HEK293T (cell line): ENCODE measurements at regions not wholly inside any gene's neighbourhood (a gene's known extent, or its start where the extent isn't known, plus 50 kb on each side); places are given as distances from the start of the nearest gene placed in this dataset.

Source experiments
- CTCF ChIA-PET: fragments of 350-600 bp; formaldehyde crosslinking; extraction: SDS; loops from one replicate; lab custom pipeline; 2021; ENCODE audit warnings: antibody characterized with exemption, inconsistent platforms; lab: Yijun Ruan, JAX
- POLR2A ChIA-PET: fragments of 350-600 bp; formaldehyde crosslinking; extraction: SDS; loops from one replicate; lab custom pipeline; 2020; ENCODE audit warnings: antibody characterized with exemption, inconsistent platforms; lab: Yijun Ruan, JAX
- DNase-seq: peaks from one replicate; pipeline ENCODE4 v3.0.0; 2012; ENCODE audit warnings: mixed read lengths; ENCODE audit errors: extremely low spot score
- ARNT ChIP-seq: fragments of 450-650 bp; IDR thresholded peaks from 2 replicates; pipeline ENCODE4 v1.6.1; 2017; ENCODE audit warnings: mild to moderate bottlenecking
- BHLHE40 ChIP-seq: fragments of 450-650 bp; IDR thresholded peaks from 2 replicates; pipeline ENCODE4 v1.6.1; 2016; ENCODE audit warnings: mild to moderate bottlenecking, moderate library complexity, borderline replicate concordance
- CTBP1 ChIP-seq: fragments of 450-650 bp; IDR thresholded peaks from 2 replicates; pipeline ENCODE4 v1.6.1; 2016; ENCODE audit warnings: borderline replicate concordance
- ELF4 ChIP-seq: fragments of 450-650 bp; IDR thresholded peaks from 2 replicates; pipeline ENCODE4 v1.6.1; 2017; ENCODE audit warnings: antibody characterized with exemption
- FOXA1 ChIP-seq: fragments of 450-650 bp; IDR thresholded peaks from 2 replicates; pipeline ENCODE4 v1.6.1; 2016; ENCODE audit warnings: mild to moderate bottlenecking
- FOXK2 ChIP-seq: fragments of 450-650 bp; IDR thresholded peaks from 2 replicates; pipeline ENCODE4 v1.6.1; 2016; ENCODE audit warnings: mild to moderate bottlenecking
- FOXM1 ChIP-seq: fragments of 450-650 bp; IDR thresholded peaks from 2 replicates; pipeline ENCODE4 v1.6.1; 2017; ENCODE audit warnings: mild to moderate bottlenecking, borderline replicate concordance
- HDGF ChIP-seq: fragments of 450-650 bp; IDR thresholded peaks from 2 replicates; pipeline ENCODE4 v1.6.1; 2017; ENCODE audit warnings: antibody characterized with exemption, borderline replicate concordance
- L3MBTL2 ChIP-seq: fragments of 450-650 bp; conservative IDR thresholded peaks from 2 replicates; pipeline ENCODE4 v1.6.1; 2016; ENCODE audit warnings: mild to moderate bottlenecking
- LEF1 ChIP-seq: fragments of 450-650 bp; IDR thresholded peaks from 2 replicates; pipeline ENCODE4 v1.6.1; 2017; ENCODE audit warnings: mild to moderate bottlenecking, borderline replicate concordance
- NFRKB ChIP-seq: fragments of 450-650 bp; IDR thresholded peaks from 2 replicates; pipeline ENCODE4 v1.6.1; 2016; ENCODE audit warnings: mild to moderate bottlenecking, moderate library complexity
- SP1 ChIP-seq: fragments of 450-650 bp; IDR thresholded peaks from 2 replicates; pipeline ENCODE4 v1.6.1; 2017
- SUZ12 ChIP-seq: fragments of 450-650 bp; IDR thresholded peaks from 2 replicates; pipeline ENCODE4 v1.6.1; 2016; ENCODE audit warnings: mild to moderate bottlenecking
- TARDBP ChIP-seq: fragments of 450-650 bp; IDR thresholded peaks from 2 replicates; pipeline ENCODE4 v1.6.1; 2016
- ZNF384 ChIP-seq: fragments of 450-650 bp; IDR thresholded peaks from 2 replicates; pipeline ENCODE4 v1.6.1; 2016
- TF ChIP-seq, protein P1 (sequence below): fragments of 450-650 bp; IDR thresholded peaks from 2 replicates; pipeline ENCODE4 v1.6.1; 2016

DNA sequence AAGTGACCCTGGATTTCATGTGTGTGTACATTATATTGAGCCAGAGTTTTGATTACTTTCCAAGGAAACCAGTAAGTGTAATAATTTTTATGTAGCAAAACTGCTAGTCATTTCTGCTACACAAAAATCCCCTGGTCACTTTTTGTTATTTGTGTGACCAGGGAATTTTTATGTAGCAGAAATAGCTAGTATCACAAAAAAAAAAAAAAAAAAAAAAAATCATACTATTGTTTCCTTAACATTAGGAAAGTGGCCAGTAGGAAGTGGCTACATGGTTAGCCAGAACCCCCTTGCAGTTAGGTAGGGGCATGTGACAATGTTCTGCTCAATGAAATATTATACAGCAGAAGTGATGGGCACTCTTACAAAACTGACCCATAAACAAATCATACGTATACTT lies 434.0 kb upstream of the BTBD3 start:
- ChIA-PET POLR2A (no interaction called here), CTCF (no interaction called here)
- no peak for TF ChIP-seq SP1
- TF ChIP-seq NFRKB: no peak
- TF ChIP-seq ELF4: no peak
- no peak for TF ChIP-seq SUZ12
- no peak for TF ChIP-seq HDGF
- TF ChIP-seq TARDBP: no peak
- TF ChIP-seq, protein P1, sequence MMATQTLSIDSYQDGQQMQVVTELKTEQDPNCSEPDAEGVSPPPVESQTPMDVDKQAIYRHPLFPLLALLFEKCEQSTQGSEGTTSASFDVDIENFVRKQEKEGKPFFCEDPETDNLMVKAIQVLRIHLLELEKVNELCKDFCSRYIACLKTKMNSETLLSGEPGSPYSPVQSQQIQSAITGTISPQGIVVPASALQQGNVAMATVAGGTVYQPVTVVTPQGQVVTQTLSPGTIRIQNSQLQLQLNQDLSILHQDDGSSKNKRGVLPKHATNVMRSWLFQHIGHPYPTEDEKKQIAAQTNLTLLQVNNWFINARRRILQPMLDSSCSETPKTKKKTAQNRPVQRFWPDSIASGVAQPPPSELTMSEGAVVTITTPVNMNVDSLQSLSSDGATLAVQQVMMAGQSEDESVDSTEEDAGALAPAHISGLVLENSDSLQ: no peak
- TF ChIP-seq FOXK2: no peak
- no peak for TF ChIP-seq FOXA1
- no peak for TF ChIP-seq ARNT
- no peak for TF ChIP-seq BHLHE40
- TF ChIP-seq FOXM1: no peak
- no peak for TF ChIP-seq L3MBTL2
- no peak for TF ChIP-seq ZNF384
- no peak for TF ChIP-seq LEF1
- no peak for TF ChIP-seq CTBP1
- DNase-seq: no peak

DNA sequence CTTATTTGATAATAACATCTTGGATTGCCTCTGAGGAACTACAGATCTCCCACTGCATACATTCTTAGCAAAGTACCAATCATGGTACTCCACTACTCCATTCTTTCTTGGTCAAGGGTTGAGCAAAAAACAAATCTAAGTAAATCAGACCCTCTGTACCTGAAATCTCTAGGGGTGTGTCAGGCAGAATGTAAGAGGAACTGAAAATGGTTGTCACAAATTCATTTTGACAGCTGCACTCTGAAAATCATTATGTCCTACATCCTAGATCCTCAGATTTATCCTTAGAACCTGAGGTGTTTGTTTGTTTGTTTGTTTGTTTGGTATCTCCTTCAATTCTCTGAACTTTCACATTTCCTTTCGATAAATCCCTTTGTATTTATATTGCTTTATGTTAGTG lies 433.2 kb upstream of the BTBD3 start:
- CTCF ChIA-PET: no interaction called here
- POLR2A ChIA-PET: no interaction called here

DNA sequence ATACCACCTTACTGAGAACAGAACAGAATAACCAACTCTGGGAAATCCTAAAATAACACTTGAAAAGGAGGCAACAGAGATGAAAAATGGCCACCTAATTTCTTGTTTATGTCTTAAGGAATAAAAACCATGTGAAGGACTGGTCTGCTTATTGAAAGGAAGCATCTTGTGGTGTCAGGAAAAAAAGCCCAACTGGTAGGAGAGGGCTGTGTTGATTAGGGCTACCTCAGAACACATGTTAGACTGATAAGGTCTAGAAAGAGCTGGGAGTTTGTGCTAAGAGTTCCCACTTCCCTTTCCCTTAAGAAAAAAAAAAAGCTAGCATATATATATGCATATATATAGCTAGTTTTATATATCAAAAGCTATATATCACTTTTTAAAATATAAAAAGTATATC lies 425.3 kb upstream of the BTBD3 start:
- no peak for TF ChIP-seq BHLHE40

More for the DNA sequence above, 433.2 kb upstream of the BTBD3 start:
- no peak for DNase-seq
- TF ChIP-seq TARDBP (no peak), HDGF (no peak), ZNF384 (no peak)

DNA sequence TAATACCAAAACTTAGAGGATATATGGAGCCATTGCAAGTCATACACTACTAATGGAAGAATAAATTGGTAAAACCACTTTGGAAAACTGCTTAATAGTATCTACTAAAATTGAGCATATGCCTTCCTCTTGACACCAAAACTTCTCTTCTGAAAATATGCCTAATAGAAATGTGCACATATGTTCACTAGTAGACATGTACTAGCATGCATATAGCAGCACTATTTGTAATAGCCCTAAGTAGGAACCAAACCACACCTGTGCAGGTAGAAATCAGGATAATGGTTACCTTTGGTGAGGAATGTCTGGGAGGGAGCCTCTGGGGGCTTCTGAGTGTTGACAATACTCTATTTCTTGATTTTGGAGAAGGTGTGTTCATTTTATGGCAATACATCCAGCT lies 424.8 kb upstream of the BTBD3 start:
- CTCF ChIA-PET: no interaction called here
- TF ChIP-seq SUZ12 (no peak), NFRKB (no peak), LEF1 (no peak), HDGF (no peak), TARDBP (no peak), BHLHE40 (no peak), ZNF384 (no peak), CTBP1 (no peak), L3MBTL2 (no peak), FOXK2 (no peak), FOXA1 (no peak)
- TF ChIP-seq, protein P1: no peak
- no peak for DNase-seq
- POLR2A ChIA-PET: no interaction called here

More for the DNA sequence above, 425.3 kb upstream of the BTBD3 start:
- no peak for DNase-seq
- ChIA-PET CTCF (no interaction called here), POLR2A (no interaction called here)

DNA sequence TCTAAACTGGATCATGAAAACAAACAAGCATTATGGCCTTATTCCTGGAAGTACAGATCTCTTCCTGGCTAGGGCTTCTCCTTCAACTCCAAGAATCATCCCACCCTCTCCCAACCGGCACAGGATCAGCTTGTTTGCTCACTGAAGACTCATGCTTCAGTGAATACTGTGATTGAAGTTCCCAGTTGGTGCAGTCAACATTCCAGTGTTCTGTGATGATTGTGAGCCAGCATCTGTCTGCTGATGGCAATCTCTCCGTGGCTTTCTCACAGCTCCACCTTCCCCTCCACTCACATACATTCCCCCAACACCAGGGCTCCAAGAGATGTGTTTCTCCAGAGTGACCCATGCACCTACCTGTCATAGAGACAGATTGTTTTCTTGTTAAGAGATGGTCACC lies 421.3 kb upstream of the BTBD3 start:
- no peak for TF ChIP-seq SP1
- no peak for TF ChIP-seq NFRKB
- TF ChIP-seq FOXM1: no peak
- TF ChIP-seq SUZ12: no peak
- no peak for TF ChIP-seq CTBP1
- no peak for TF ChIP-seq ELF4
- TF ChIP-seq TARDBP: no peak
- TF ChIP-seq ZNF384: no peak
- TF ChIP-seq L3MBTL2: no peak
- no peak for TF ChIP-seq BHLHE40
- TF ChIP-seq, protein P1: no peak
- no peak for TF ChIP-seq FOXA1
- no peak for TF ChIP-seq FOXK2
- TF ChIP-seq HDGF: no peak
- TF ChIP-seq LEF1: no peak
- no peak for TF ChIP-seq ARNT
- no peak for DNase-seq
- CTCF ChIA-PET: no interaction called here
- POLR2A ChIA-PET: no interaction called here

DNA sequence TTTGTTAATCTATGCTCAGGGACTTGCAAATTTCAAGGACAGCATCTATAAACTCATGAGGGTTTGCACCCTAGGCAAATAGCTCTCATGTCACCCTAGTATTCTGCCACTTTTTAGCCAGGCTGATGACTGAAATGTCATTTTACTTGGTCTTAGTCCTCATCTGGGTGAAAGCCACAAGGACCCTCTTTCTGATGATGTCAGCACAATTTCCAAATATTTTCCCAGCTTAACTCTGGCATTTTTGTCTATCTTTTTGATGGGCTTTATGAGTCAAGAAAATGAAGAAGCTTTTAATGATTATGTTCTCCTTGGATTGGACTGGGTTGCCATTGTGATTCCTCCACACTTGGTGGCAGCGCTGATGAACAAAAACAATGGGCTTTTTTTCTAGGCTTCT lies 420.1 kb upstream of the BTBD3 start:
- POLR2A ChIA-PET: no interaction called here
- CTCF ChIA-PET: no interaction called here
- TF ChIP-seq SP1 (no peak), ELF4 (no peak), LEF1 (no peak), CTBP1 (no peak)
- TF ChIP-seq, protein P1: no peak
- DNase-seq: no peak
